Ishikawa (cell line): ENCODE measurements at regions not wholly inside any gene's neighbourhood (a gene's known extent, or its start where the extent isn't known, plus 50 kb on each side); places are given as distances from the start of the nearest gene placed in this dataset.

ENCODE experiments used
- CEBPB ChIP-seq: IDR thresholded peaks from 2 replicates; pipeline ENCODE4 v1.6.1; 2012
- CREB1 ChIP-seq: IDR thresholded peaks from 2 replicates; pipeline ENCODE4 v1.6.1; 2012; ENCODE audit warnings: low read depth
- EGR1 ChIP-seq: IDR thresholded peaks from 2 replicates; pipeline ENCODE4 v1.6.1; 2012
- EP300 ChIP-seq: IDR thresholded peaks from 2 replicates; pipeline ENCODE4 v1.6.1; 2012; ENCODE audit warnings: borderline replicate concordance
- FOXM1 ChIP-seq: IDR thresholded peaks from 2 replicates; pipeline ENCODE4 v1.6.1; 2012; ENCODE audit warnings: low read depth, borderline replicate concordance
- NFIC ChIP-seq: IDR thresholded peaks from 2 replicates; pipeline ENCODE4 v1.6.1; 2012
- RAD21 ChIP-seq: IDR thresholded peaks from 2 replicates; pipeline ENCODE4 v1.6.1; 2012; ENCODE audit warnings: low read depth
- TAF1 ChIP-seq: IDR thresholded peaks from 2 replicates; pipeline ENCODE4 v1.6.1; 2012; ENCODE audit warnings: low read depth, mild to moderate bottlenecking
- TCF12 ChIP-seq: IDR thresholded peaks from 2 replicates; pipeline ENCODE4 v1.6.1; 2012; ENCODE audit warnings: low read depth
- TEAD4 ChIP-seq: IDR thresholded peaks from 2 replicates; pipeline ENCODE4 v1.6.1; 2012
- YY1 ChIP-seq: IDR thresholded peaks from 2 replicates; pipeline ENCODE4 v1.6.1; 2012; ENCODE audit warnings: low read depth
- ZBTB7A ChIP-seq: IDR thresholded peaks from 2 replicates; pipeline ENCODE4 v1.6.1; 2012; ENCODE audit warnings: low read depth
- TF ChIP-seq, protein P1 (sequence below): IDR thresholded peaks from 2 replicates; pipeline ENCODE4 v1.6.1; 2012
- TF ChIP-seq, protein P2 (sequence below): IDR thresholded peaks from 2 replicates; pipeline ENCODE4 v1.6.1; 2012
- TF ChIP-seq, protein P3 (sequence below): IDR thresholded peaks from 2 replicates; pipeline ENCODE4 v1.6.1; 2012; ENCODE audit warnings: low read depth, mild to moderate bottlenecking

DNA sequence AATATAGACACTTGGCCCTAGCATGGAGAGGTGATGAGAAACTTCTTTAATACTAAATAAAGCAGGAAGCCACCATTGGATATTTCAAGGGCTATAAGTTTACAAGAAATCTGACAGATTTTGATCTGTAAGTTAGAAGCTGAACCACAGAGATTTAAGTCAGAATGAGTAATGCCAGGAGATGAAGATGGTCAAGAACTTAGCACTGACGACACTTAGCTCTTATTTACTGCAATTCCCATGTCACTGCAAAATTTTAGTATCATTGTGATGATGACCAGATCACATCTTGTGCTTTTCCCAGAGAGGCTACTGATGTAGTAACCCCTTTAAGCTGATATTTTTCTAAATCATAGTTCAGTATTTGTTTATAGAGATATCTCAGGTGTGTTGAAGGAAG, 59.4 kb upstream of the CD96 start:
- no peak for TF ChIP-seq EP300
- no peak for TF ChIP-seq TCF12
- TF ChIP-seq, protein P1, sequence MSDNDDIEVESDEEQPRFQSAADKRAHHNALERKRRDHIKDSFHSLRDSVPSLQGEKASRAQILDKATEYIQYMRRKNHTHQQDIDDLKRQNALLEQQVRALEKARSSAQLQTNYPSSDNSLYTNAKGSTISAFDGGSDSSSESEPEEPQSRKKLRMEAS = no peak
- no peak for TF ChIP-seq YY1
- TF ChIP-seq NFIC = no peak
- TF ChIP-seq, protein P2, sequence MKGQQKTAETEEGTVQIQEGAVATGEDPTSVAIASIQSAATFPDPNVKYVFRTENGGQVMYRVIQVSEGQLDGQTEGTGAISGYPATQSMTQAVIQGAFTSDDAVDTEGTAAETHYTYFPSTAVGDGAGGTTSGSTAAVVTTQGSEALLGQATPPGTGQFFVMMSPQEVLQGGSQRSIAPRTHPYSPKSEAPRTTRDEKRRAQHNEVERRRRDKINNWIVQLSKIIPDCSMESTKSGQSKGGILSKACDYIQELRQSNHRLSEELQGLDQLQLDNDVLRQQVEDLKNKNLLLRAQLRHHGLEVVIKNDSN = no peak
- no peak for TF ChIP-seq CEBPB
- TF ChIP-seq RAD21 = no peak
- TF ChIP-seq FOXM1 = no peak
- TF ChIP-seq TAF1 = no peak

DNA sequence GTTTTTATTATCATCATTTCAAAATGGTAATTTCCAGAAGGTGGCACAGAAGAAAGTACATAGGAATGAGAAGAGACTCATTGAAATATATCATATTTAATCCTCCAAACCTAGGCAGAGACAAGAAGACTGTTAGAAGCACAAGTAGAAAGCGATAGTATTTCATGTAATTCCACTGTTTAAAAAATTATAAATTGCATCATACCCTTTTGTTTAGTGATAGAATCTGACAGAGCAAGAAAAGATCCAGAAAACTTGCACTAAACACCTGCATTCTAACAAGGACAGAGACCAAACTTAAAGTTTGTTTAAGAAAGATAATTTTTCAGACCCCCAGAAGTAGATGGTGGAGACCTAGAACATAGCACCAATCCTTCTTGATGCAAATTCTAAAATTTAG, 56.9 kb upstream of the CD96 start:
- TF ChIP-seq EGR1 (no peak), ZBTB7A (no peak), EP300 (no peak), FOXM1 (no peak), RAD21 (no peak), YY1 (no peak), NFIC (no peak), CEBPB (no peak), TEAD4 (no peak), TCF12 (no peak), TAF1 (no peak), CREB1 (no peak)
- TF ChIP-seq, protein P3, sequence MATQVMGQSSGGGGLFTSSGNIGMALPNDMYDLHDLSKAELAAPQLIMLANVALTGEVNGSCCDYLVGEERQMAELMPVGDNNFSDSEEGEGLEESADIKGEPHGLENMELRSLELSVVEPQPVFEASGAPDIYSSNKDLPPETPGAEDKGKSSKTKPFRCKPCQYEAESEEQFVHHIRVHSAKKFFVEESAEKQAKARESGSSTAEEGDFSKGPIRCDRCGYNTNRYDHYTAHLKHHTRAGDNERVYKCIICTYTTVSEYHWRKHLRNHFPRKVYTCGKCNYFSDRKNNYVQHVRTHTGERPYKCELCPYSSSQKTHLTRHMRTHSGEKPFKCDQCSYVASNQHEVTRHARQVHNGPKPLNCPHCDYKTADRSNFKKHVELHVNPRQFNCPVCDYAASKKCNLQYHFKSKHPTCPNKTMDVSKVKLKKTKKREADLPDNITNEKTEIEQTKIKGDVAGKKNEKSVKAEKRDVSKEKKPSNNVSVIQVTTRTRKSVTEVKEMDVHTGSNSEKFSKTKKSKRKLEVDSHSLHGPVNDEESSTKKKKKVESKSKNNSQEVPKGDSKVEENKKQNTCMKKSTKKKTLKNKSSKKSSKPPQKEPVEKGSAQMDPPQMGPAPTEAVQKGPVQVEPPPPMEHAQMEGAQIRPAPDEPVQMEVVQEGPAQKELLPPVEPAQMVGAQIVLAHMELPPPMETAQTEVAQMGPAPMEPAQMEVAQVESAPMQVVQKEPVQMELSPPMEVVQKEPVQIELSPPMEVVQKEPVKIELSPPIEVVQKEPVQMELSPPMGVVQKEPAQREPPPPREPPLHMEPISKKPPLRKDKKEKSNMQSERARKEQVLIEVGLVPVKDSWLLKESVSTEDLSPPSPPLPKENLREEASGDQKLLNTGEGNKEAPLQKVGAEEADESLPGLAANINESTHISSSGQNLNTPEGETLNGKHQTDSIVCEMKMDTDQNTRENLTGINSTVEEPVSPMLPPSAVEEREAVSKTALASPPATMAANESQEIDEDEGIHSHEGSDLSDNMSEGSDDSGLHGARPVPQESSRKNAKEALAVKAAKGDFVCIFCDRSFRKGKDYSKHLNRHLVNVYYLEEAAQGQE = no peak
- TF ChIP-seq, protein P2 = no peak
- TF ChIP-seq, protein P1 = no peak
